NCI-H1694 (cell line): ENCODE measurements at regions not wholly inside any gene's neighbourhood (a gene's known extent, or its start where the extent isn't known, plus 50 kb on each side); places are given as distances from the start of the nearest gene placed in this dataset.

Source experiments
- DNase-seq: peaks from one replicate; lab custom pipeline; 2025; lab: John Stamatoyannopoulos, UW

GRCh38 chr2:103103678-103104077 is 341.8 kb downstream of the TMEM182 start:
- no peak for DNase-seq

- no peak for DNase-seq
These were observed 357.5 kb downstream of the TMEM182 start for GRCh38 chr2:103119352-103119751.

- no peak for DNase-seq
These were observed 359.3 kb downstream of the TMEM182 start for GRCh38 chr2:103121106-103121505.

GRCh38 chr2:103123516-103123915 is 361.7 kb downstream of the TMEM182 start:
- DNase-seq, result no peak

- no peak for DNase-seq
These were observed 369.0 kb downstream of the TMEM182 start for GRCh38 chr2:103130857-103131256.

GRCh38 chr2:103132536-103133217 is 370.8 kb downstream of the TMEM182 start:
- DNase-seq, result no peak

- DNase-seq, result no peak
These were observed 373.8 kb downstream of the TMEM182 start for GRCh38 chr2:103135679-103136078.

- no peak for DNase-seq
These were observed 376.5 kb downstream of the TMEM182 start for GRCh38 chr2:103138123-103138901.

GRCh38 chr2:103139628-103140268 is 377.9 kb downstream of the TMEM182 start:
- no peak for DNase-seq

GRCh38 chr2:103144837-103145236 is 383.0 kb downstream of the TMEM182 start:
- DNase-seq, result no peak

GRCh38 chr2:103145739-103146138 is 383.9 kb downstream of the TMEM182 start:
- no peak for DNase-seq

GRCh38 chr2:103151046-103151445 is 389.2 kb downstream of the TMEM182 start:
- DNase-seq, result no peak

- DNase-seq, result no peak
These were observed 390.7 kb downstream of the TMEM182 start for GRCh38 chr2:103152556-103152955.

- DNase-seq, result no peak
These were observed 391.9 kb downstream of the TMEM182 start for GRCh38 chr2:103153580-103154284.

GRCh38 chr2:103155308-103155707 is 393.5 kb downstream of the TMEM182 start:
- no peak for DNase-seq

- DNase-seq, result peak; percentile 2
These were observed 397.2 kb downstream of the TMEM182 start for GRCh38 chr2:103159018-103159417.

GRCh38 chr2:103161456-103162289 is 399.8 kb downstream of the TMEM182 start:
- peak; percentile 32 for DNase-seq

GRCh38 chr2:103164748-103165147 is 402.9 kb downstream of the TMEM182 start:
- no peak for DNase-seq

- no peak for DNase-seq
These were observed 404.0 kb downstream of the TMEM182 start for GRCh38 chr2:103165836-103166235.

GRCh38 chr2:103166456-103167324 is 404.9 kb downstream of the TMEM182 start:
- no peak for DNase-seq
